Progenitor cell of endocrine pancreas (in vitro differentiated cells): ENCODE measurements at regions not wholly inside any gene's neighbourhood (a gene's known extent, or its start where the extent isn't known, plus 50 kb on each side); places are given as distances from the start of the nearest gene placed in this dataset.

ENCODE experiments used
- DNase-seq: peaks from one replicate; pipeline ENCODE4 v3.0.0; 2021; ENCODE audit warnings: low spot score; ENCODE audit not compliant: unreplicated experiment
- H3K27ac Mint-ChIP-seq: 2 replicates; pipeline ENCODE4 v1.8.0; 2021; ENCODE audit warnings: mild to moderate bottlenecking, moderate library complexity, mixed read lengths
- H3K27me3 Mint-ChIP-seq: 2 replicates; pipeline ENCODE4 v1.8.0; 2021; ENCODE audit warnings: mixed read lengths
- H3K36me3 Mint-ChIP-seq: 2 replicates; pipeline ENCODE4 v1.8.0; 2022; ENCODE audit warnings: mixed read lengths; ENCODE audit not compliant: insufficient read depth
- H3K4me1 Mint-ChIP-seq: 2 replicates; pipeline ENCODE4 v1.8.0; 2021; ENCODE audit warnings: low read depth, mixed read lengths
- H3K4me3 Mint-ChIP-seq: 2 replicates; pipeline ENCODE4 v1.8.0; 2021; ENCODE audit warnings: low read depth, mild to moderate bottlenecking, moderate library complexity, mixed read lengths
- H3K9me3 Mint-ChIP-seq: 2 replicates; pipeline ENCODE4 v1.8.0; 2021; ENCODE audit warnings: low read depth, mixed read lengths
- TF ChIP-seq, protein P1 (sequence below): fragments of 200-600 bp; sonication (generic); IDR thresholded peaks from one replicate; pipeline ENCODE4 v1.5.0; 2021; ENCODE audit warnings: antibody characterized with exemption, mild to moderate bottlenecking; ENCODE audit not compliant: unreplicated experiment

DNA sequence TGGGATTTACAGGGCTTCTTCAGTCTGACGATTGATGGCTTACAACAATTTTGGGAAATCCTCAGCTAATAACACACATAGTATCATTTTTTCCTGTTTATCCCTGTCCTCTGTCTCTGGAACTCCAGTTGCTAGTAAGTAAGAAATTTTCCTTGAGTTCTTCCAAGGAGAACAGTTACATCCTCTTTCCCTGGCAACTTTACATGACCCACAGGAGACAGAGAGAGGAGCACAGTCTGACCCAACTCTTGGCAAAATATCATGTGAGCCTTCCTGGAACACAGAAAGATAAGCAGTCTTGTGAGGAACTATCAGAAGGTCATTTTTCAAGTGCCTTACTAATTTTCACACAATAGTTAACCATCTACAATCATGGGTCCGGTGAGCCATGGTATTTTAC is 578.7 kb upstream of the PABPC4L start:
- Mint-ChIP-seq H3K27ac (no peak overlapping the region), H3K36me3 (no peaks in the 10 kb centered on the region), H3K9me3 (peaks cover 15% of the 10 kb centered on the region), H3K4me3 (no peak overlapping the region), H3K4me1 (no peaks in the 10 kb centered on the region), H3K27me3 (no peaks in the 10 kb centered on the region)
- TF ChIP-seq, protein P1, sequence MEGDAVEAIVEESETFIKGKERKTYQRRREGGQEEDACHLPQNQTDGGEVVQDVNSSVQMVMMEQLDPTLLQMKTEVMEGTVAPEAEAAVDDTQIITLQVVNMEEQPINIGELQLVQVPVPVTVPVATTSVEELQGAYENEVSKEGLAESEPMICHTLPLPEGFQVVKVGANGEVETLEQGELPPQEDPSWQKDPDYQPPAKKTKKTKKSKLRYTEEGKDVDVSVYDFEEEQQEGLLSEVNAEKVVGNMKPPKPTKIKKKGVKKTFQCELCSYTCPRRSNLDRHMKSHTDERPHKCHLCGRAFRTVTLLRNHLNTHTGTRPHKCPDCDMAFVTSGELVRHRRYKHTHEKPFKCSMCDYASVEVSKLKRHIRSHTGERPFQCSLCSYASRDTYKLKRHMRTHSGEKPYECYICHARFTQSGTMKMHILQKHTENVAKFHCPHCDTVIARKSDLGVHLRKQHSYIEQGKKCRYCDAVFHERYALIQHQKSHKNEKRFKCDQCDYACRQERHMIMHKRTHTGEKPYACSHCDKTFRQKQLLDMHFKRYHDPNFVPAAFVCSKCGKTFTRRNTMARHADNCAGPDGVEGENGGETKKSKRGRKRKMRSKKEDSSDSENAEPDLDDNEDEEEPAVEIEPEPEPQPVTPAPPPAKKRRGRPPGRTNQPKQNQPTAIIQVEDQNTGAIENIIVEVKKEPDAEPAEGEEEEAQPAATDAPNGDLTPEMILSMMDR: no peak
- DNase-seq: no peak

DNA sequence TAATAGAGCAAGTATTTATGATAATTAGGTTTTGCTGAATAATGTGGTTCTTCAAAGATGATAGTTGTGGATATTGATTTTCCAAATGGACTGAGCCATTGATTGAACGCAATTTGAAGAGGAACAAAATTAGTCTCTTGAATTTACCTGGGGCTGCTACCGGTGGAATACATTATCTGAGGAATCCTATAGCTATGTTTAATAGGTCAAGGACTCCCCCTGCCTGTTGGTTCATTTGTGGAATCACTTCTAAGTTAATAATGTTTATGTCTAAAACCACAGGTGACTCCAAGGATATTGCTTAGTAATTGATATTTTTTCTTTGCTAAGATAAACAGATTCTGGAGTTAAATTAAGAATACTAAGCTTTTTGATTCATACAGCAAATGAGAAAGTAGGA is 576.0 kb upstream of the PABPC4L start:
- Mint-ChIP-seq H3K27me3 (no peaks in the 10 kb centered on the region), H3K36me3 (no peaks in the 10 kb centered on the region), H3K4me3 (no peak overlapping the region), H3K9me3 (peaks cover 4% of the 10 kb centered on the region), H3K27ac (no peak overlapping the region), H3K4me1 (no peaks in the 10 kb centered on the region)
- TF ChIP-seq, protein P1: peak; percentile 52
- DNase-seq: no peak

DNA sequence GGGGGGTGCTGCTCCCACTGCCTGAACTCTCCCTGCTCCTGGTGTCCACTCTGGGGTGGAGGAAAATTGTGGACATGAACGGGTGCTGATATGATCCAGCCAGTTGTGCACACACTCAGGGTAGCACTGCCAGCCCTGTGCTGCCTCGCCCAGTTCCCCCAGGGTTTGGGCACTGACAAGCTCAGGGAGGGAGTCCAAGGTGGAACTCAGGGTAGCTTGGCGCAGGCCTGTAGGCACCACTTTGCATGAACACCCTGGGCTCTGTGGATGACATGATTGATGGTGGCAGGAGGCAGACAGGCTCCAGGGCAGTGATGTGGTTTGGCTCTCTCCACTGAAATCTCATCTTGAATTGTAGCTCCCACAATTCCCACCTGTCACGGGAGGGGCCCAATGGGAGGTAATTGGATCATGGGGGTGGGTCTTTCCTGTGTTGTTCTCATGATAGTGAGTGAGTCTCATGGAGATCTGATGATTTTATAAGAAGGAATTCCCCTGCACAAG is 572.0 kb upstream of the PABPC4L start:
- H3K4me1 Mint-ChIP-seq: no peaks in the 10 kb centered on the region
- no peak for DNase-seq
- H3K9me3 Mint-ChIP-seq: peaks cover 4% of the 10 kb centered on the region
- H3K4me3 Mint-ChIP-seq: no peak overlapping the region
- H3K36me3 Mint-ChIP-seq: no peaks in the 10 kb centered on the region
- H3K27ac Mint-ChIP-seq: no peak overlapping the region
- no peaks in the 10 kb centered on the region for H3K27me3 Mint-ChIP-seq
- TF ChIP-seq, protein P1: no peak

DNA sequence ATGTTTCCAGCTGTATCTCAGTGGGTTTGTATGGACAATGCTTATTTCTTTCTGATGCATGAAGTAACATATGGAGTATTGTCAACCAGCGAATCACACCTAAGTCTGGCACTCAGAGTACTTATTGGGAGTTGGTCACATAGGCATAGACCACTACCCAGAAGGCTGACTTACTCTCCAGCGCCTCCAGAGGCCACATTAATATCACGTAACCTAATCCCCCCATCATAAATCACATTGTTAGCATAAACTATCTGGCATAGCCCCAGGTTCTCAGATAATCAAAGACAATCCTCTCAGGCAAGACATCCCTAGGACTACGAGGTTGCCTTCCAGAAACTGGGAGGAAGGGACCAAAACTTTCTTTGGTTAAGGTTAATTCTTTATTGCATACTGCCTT is 560.5 kb upstream of the PABPC4L start:
- no peaks in the 10 kb centered on the region for H3K27me3 Mint-ChIP-seq
- no peaks in the 10 kb centered on the region for H3K9me3 Mint-ChIP-seq
- H3K36me3 Mint-ChIP-seq: no peaks in the 10 kb centered on the region
- TF ChIP-seq, protein P1: no peak
- no peaks in the 10 kb centered on the region for H3K4me1 Mint-ChIP-seq
- DNase-seq: no peak
- H3K27ac Mint-ChIP-seq: no peak overlapping the region
- H3K4me3 Mint-ChIP-seq: no peak overlapping the region

DNA sequence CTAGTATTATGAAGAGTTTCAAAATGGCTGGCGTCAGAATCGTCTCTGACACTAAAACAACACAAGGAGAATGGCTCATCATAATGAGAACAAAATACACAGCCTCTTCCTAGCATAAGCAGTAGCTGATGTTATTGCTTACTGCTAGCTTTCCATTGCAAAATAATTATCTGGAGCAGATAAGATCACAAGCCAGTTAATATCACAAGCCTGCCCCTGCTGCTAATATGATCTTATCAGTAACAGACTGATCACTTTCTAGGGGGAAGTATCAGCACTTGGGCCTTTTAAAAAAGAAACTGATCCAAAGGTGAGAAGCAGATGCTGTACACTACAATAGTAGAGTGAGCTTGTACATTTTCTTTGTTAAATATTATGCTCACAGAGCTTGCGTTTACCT is 554.8 kb upstream of the PABPC4L start:
- Mint-ChIP-seq H3K27me3 (no peaks in the 10 kb centered on the region), H3K9me3 (no peaks in the 10 kb centered on the region)
- TF ChIP-seq, protein P1: no peak

More for the DNA sequence above, 554.8 kb upstream of the PABPC4L start:
- no peaks in the 10 kb centered on the region for H3K4me1 Mint-ChIP-seq
- H3K36me3 Mint-ChIP-seq: no peaks in the 10 kb centered on the region
- DNase-seq: no peak
- no peak overlapping the region for H3K4me3 Mint-ChIP-seq
- H3K27ac Mint-ChIP-seq: no peak overlapping the region
